ENCODE measurements at regions not wholly inside any gene's neighbourhood (a gene's known extent, or its start where the extent isn't known, plus 50 kb on each side); places are given as distances from the start of the nearest gene placed in this dataset.
"Not testable (repeated sequence)": the region's sequence is repeated elsewhere in the genome, so short reads cannot be mapped to it uniquely, and the experiment has no call there.

DNA sequence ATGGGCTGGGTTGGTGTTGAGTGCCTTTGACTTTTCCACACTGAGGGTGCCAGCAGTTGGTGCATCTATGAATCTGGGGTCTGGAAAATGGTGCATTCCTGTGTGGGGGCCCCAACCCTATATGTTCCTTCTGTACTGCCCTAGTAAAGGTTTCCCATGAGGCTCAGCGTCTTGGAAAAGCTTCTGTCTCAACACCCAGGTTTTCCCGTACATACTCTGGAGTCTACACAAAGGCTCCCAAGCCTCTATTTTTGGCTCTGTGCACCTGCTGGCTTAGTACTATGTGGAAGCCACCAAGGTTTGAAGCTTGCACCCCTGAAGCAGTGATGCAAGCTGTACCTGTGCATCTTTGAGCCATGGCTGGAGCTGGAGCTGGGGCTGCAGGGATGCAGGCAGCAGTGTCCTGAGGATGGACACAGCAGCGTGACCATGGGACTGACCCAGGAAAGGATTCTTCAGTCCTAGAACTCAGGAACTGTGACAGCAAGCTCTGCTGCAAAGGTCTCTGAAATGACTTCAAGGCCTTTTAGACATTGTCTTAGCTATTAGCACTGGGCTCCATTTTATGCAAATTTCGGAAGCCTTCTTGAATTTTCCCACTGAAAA is 282.7 kb downstream of the POTED start:
- Mint-ChIP-seq H3K36me3 (ENCODE audit: insufficient read depth in 1 of 3, low read depth in 3 of 3) (peaks cover 13 to 38% (median 23%) of the 10 kb centered on the region in 3 experiments; a peak in 6 of 7 replicates), H3K9me3 (peaks cover 93% of the 10 kb centered on the region in 2 experiments)
- not testable (repeated sequence) for H3K27me3 ChIP-seq (ENCODE audit: insufficient read depth, low read length); H2BK5ac ChIP-seq (ENCODE audit: insufficient read length, low read length); H3K4ac ChIP-seq (ENCODE audit: low read depth, low read length); H2BK15ac ChIP-seq (ENCODE audit: low read depth, low read length); H3K23me2 ChIP-seq (ENCODE audit: insufficient read length, low read depth, low read length, poor library complexity, severe bottlenecking); H2BK20ac ChIP-seq (ENCODE audit: low read depth, low read length, poor library complexity, severe bottlenecking); H2AK5ac ChIP-seq (ENCODE audit: insufficient read length, low read length); H3K56ac ChIP-seq (ENCODE audit: insufficient read length, low read depth, low read length); H2BK12ac ChIP-seq (ENCODE audit: insufficient read length, low read depth, low read length); H3K79me1 ChIP-seq (ENCODE audit: insufficient read depth, low read depth, low read length, poor library complexity, severe bottlenecking); H3K27ac ChIP-seq (ENCODE audit: insufficient read length, low read depth, low read length); H4K91ac ChIP-seq (ENCODE audit: insufficient read length, low read depth, low read length); H3K27me3 Mint-ChIP-seq (ENCODE audit: low read depth); H2AFZ ChIP-seq (ENCODE audit: low read length); H3T11ph ChIP-seq (ENCODE audit: low read length); H4K5ac ChIP-seq (ENCODE audit: insufficient read length, low read depth, low read length); H4K20me1 ChIP-seq (ENCODE audit: control insufficient read depth, insufficient read depth, insufficient read length); H3K9ac ChIP-seq (ENCODE audit: extremely low read depth, insufficient read length, low read length); H4K8ac ChIP-seq (replicated peaks; ENCODE audit: insufficient read length, low read depth, low read length); H3K27ac Mint-ChIP-seq; H3K4me3 Mint-ChIP-seq; H3K23ac ChIP-seq (ENCODE audit: insufficient read length, low read depth, low read length); H3K14ac ChIP-seq (ENCODE audit: insufficient read depth, low read length); H3K4me1 Mint-ChIP-seq; DNase-seq; H3K4me2 ChIP-seq (ENCODE audit: insufficient read depth, insufficient read length, low read length); H2BK120ac ChIP-seq (ENCODE audit: low read depth, low read length, poor library complexity, severe bottlenecking); H3K4me1 ChIP-seq (ENCODE audit: insufficient read depth, low read length); H3K79me2 ChIP-seq (ENCODE audit: insufficient read depth, low read length); H3K18ac ChIP-seq (ENCODE audit: insufficient read length, low read depth, low read length)
- no CpG with 5 or more reads among the region's 4 CpGs for WGBS (ENCODE audit: extremely low coverage, insufficient read length, low lambda C conversion rate)
- H3K9me3 ChIP-seq (ENCODE audit: control insufficient read depth, low read depth, low read length): peaks cover 54% of the 10 kb centered on the region

DNA sequence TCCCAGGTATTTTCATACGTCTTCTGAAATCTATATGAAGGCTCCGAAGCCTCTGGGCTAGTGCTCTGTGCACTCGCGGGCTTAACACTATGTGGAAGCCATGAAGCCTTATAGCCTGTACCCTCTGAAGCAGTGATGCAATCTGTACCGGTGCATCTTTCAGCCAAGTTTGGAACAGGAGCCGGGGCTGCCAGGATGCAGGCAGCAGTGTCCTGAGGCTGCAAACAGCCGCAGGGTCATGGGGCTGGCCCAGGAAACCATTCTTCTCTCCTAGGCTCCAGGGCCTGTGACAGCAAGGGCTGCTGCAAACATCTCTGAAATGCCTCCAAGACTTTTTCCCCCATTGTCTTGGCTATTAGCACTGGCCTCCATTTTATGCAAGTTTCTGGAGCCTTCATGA is 279.6 kb downstream of the POTED start:
- H3K27me3 Mint-ChIP-seq (ENCODE audit: low read depth); H2BK12ac ChIP-seq (ENCODE audit: insufficient read length, low read depth, low read length); H3K4ac ChIP-seq (ENCODE audit: low read depth, low read length); H3K4me3 Mint-ChIP-seq; H3K18ac ChIP-seq (ENCODE audit: insufficient read length, low read depth, low read length); H3K79me1 ChIP-seq (ENCODE audit: insufficient read depth, low read depth, low read length, poor library complexity, severe bottlenecking); H3K9ac ChIP-seq (ENCODE audit: extremely low read depth, insufficient read length, low read length); H2BK120ac ChIP-seq (ENCODE audit: low read depth, low read length, poor library complexity, severe bottlenecking); H4K20me1 ChIP-seq (ENCODE audit: control insufficient read depth, insufficient read depth, insufficient read length); H3K14ac ChIP-seq (ENCODE audit: insufficient read depth, low read length); H3K27ac ChIP-seq (ENCODE audit: insufficient read length, low read depth, low read length); H4K8ac ChIP-seq (replicated peaks; ENCODE audit: insufficient read length, low read depth, low read length); H3K4me1 ChIP-seq (ENCODE audit: insufficient read depth, low read length); H3K27ac Mint-ChIP-seq; H3K79me2 ChIP-seq (ENCODE audit: insufficient read depth, low read length); DNase-seq; H3K4me1 Mint-ChIP-seq; H4K91ac ChIP-seq (ENCODE audit: insufficient read length, low read depth, low read length); H2AK5ac ChIP-seq (ENCODE audit: insufficient read length, low read length); H3K27me3 ChIP-seq (ENCODE audit: insufficient read depth, low read length); H3K56ac ChIP-seq (ENCODE audit: insufficient read length, low read depth, low read length); H2BK5ac ChIP-seq (ENCODE audit: insufficient read length, low read length); H2AFZ ChIP-seq (ENCODE audit: low read length); H3T11ph ChIP-seq (ENCODE audit: low read length); H3K23ac ChIP-seq (ENCODE audit: insufficient read length, low read depth, low read length); H3K4me2 ChIP-seq (ENCODE audit: insufficient read depth, insufficient read length, low read length); H4K5ac ChIP-seq (ENCODE audit: insufficient read length, low read depth, low read length); H2BK15ac ChIP-seq (ENCODE audit: low read depth, low read length); H3K23me2 ChIP-seq (ENCODE audit: insufficient read length, low read depth, low read length, poor library complexity, severe bottlenecking); H2BK20ac ChIP-seq (ENCODE audit: low read depth, low read length, poor library complexity, severe bottlenecking): not testable (repeated sequence)
- peaks cover 72% of the 10 kb centered on the region for H3K9me3 ChIP-seq (ENCODE audit: control insufficient read depth, low read depth, low read length)
- peaks cover 17 to 49% (median 29%) of the 10 kb centered on the region in 3 experiments; a peak in 6 of 7 replicates for H3K36me3 Mint-ChIP-seq (ENCODE audit: insufficient read depth in 1 of 3, low read depth in 3 of 3)
- WGBS (ENCODE audit: extremely low coverage, insufficient read length, low lambda C conversion rate): no CpG with 5 or more reads among the region's 7 CpGs
- peaks cover 90 to 95% of the 10 kb centered on the region in 2 experiments for H3K9me3 Mint-ChIP-seq

All from H9 (cell line).